Amniotic stem cell (primary cell): ENCODE measurements at regions not wholly inside any gene's neighbourhood (a gene's known extent, or its start where the extent isn't known, plus 50 kb on each side); places are given as distances from the start of the nearest gene placed in this dataset.

Experiments
- DNase-seq: peaks from one replicate; lab custom pipeline; 2025; lab: John Stamatoyannopoulos, UW

DNA sequence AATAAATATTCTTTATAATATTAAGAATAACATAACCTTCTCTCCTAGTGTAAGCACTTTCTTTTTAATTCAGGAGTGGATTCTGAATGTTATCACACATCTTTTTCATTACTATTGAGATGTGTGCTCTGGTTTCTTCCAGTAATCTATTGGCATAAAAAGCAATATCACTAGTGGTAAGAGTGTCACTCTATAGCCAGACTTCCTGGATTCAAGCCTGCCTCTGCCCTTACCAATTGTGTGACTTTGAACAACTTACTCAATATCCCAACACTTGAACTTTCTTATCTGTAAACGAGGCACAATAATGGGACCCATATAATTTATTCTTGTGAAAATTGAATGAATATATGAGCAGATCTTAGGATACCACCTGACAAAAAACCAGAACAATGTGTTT, 71.0 kb downstream of the SEM1 start:
- no peak for DNase-seq

DNA sequence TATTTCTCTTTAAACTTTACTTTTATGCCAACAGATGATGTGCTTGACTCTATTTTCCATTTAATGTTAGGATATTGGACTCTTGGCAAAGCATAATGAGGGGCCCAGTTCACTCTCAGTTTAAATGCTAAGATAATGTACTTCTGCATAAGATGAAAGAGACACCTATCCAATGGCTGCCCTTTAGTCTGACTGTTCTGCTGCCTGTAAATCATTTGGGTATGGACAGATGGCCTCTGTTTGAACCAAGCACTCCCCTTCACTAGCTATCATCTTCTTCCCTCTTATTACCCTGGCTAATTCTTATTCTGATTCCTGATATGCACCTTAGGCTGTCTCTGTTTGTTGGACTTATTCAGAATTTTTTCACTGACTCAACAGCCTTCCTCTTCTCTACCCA, 72.1 kb downstream of the SEM1 start:
- no peak for DNase-seq

DNA sequence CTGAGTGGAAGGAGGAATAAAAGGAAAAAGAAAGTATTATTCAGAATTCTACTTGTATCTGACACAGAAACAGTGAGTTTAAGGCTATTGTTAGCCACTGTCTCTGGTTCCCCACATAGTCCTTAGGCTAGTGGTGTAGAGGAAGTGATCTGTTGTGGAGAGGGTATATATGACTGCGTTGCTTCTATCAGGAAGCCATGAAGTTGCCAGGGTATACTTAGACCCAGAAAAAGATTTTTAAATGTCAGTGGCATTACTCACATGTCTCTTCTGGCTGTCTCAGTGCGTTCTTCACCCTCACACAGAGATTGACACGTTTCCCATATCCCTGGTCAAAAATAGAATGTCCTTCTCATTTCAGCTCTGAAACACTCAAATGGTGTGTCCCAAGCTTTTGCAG, 72.7 kb downstream of the SEM1 start:
- DNase-seq: no peak

DNA sequence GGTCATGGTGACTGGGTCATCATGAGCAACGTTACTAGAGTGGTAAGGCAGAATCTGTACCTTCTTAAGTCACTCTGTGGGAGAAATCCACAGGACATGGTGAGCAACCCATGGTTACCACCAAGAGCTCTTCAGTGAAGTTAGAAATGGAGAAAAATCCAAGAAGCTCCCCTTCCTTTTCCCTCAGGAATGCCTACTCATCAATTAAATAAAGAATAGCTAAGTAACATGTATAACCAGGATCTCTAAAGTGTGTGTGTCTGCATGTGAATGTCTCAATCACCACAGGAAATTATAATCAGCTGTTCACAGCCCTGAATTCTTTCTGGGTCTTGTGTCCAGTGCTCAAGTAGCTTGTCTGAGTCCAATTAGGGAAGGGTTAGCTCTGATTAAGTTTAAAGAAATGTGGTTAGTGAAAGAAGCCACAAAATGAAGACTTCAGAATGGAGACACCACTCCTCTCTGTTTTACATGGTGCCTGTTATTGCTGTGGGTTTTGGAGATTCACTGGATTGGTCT, 73.2 kb downstream of the SEM1 start:
- no peak for DNase-seq

DNA sequence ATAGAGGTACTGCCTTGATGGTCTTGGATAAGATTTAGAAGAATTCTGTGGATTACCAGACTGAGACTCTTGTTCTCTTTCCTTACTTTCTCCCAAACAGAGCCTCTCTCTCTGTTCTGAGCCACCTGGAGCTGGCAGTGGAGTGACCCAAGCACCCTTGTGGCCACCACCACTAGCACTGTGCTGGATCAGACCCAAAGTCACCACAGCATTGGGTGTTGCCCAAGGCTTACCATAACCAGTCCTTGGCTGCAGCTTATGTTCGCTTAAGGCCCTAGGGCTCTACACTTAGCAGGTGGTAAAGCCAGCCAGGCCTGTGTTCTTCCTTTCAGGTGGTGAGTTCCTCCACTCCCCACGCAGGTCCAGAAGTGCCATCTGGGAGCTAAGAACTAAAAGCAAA, 79.8 kb downstream of the SEM1 start:
- no peak for DNase-seq

DNA sequence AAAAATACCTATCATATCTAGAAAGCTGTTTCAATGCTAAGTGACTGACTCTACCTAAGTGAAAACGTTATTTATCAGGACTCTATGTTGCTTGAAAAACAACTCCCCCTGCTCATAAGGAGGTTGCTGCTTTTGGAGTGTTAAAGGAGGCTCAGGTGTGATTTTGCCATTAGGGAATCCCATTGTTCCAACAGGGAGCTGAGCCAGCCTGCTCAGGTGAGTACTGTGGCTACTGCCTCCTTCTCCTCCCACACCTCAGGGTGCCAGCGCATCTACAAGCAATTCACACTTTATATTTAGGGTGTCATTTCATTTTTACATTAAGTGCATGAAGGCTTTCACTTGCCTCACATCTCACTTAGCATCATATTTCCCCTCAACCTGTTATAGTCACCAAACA, 84.7 kb downstream of the SEM1 start:
- DNase-seq: no peak

DNA sequence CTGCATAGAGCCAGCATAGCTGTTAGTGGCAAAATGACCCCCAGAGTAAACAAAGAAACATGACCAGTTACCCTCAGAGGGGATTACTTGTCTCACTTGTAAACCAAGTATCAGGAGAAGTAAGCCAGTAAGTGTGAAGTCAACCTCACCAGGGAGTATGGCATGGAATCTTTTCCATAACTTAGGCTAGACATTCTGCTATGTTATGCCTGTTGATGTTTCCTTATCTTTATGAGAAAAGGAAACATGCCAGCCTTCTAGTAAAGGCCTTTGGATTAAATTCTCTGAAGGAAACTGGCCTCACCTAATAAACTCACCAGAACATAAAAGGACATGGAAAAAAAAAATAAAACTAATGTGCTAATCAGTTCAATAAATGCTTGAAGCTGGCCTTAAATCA, 87.7 kb downstream of the SEM1 start:
- no peak for DNase-seq

DNA sequence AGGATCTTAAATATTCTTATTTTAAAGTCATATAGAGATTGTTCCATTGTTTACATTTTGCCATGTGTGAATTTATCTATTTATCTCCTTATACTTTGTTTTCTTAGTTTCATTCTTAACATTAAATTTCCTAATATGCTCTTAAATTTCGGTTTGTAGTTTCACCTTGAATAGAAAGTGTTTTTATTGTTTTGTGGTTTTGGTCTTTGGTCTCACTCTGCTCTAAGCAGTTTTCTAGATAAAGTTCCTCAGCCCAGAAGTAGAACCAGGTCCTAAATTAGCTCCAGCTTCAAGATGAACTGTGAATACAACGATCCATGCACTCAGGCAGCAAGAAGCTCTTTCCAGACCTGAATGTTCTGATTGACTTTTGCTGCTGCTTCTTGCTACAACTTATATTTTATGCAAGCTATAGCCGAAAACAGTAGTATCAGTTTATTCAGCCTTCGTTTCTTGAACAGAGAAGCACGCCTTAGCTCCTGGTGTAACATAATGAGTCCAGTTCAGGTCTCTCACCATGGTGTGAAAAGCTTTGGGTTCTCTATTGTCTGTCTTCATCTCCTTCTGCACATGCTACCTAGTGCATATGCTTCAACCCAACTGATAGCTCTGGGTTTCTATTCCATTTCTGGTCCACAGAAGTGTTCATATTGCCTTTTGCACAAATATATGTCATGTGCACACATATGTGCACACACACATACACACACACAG, 95.3 kb downstream of the SEM1 start:
- no peak for DNase-seq

DNA sequence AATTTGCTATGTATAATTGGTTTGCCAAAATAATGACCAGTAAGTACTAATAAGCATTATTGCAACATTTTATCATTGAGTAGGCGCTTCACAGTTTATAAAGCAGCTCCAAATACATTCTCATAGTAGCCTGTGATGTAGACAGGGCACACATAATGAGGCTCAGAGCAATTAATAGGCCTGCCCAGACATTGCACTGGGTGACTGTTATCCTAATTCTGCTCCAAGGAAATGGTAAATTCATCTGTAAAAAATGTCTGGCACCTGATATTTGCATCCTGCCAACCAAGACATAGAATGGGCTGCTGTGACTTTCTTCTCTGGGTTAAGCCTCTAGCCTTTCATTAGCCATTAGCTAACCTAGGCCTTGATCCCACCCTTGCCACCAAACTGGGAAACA, 97.6 kb downstream of the SEM1 start:
- DNase-seq: no peak

DNA sequence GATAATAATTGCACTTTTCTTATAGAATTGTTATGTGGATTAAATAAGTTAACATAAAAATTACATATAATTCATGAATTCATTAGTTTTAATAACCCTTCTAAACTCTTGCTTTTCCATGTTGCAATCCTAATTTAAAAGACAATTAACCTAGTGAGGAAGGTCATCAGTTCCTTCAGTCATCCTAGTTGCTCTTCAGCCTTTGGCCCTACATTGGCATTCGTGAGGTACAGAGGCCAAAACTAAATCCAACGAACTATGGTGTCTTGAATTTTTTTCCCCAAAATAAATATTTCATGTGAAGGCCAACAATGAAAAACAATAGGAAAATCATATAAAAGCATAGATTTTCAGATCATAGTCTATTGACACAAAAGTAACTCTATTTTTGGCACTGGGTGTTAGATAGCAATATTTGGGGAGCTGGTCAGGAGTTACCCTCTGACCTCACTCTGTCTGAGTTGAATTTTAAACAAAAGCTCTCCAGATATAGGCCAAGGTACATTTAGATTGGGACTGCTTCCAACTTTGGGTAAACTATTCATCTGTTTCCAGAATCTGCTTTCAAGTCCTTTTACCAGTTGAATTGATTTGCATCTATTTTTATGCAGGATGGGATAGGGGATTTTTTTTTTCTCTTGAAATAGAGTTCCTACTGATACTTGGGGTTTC, 104.5 kb downstream of the SEM1 start:
- DNase-seq: no peak

DNA sequence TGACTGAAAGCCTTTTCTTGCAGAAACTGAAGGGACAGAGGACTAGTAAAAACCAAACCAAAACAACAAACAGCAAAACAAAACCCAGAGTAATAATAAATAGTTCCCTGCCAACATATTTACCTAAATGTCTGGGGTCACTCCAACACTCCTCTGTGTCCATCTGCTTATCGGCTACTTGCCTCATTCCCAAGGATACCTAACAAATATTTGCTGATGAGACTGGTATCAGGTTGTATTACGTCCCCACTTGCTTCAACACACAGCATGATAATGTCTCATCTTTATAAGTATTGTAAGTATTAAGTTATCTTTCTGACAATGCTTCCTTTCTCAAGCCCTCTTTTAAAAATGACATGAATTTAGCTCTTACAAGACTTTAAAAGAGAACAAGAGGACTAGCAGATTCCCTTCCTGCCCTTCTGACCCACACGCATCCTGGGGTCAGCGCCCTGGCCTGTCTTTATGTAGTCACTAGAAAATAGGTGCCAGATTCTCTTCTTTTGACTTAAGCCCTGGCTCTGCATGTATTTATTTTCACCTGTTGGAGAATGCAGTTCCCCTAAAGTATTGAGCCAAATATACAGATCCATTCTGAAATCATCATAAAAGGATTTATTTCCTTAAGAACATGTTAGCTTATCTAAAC, 110.2 kb downstream of the SEM1 start:
- DNase-seq: no peak

DNA sequence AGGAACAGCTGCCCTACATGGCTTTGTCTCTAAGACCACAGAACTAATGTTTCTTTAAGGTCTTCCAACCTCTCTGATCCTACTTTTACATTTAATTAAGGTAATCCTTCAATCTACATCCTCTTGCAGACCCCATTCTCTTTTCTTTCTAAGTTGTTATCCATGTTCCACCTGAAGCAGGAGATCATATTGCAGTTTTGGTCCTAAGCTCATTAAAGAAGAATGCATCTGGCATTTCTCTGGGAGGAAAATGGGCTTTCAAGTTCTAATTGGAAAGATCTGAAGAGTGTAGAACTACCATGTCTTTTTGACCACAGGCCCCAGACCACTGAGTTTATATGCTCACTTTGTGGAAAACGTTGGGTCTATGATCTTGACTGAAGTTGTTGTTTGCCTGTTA, 111.2 kb downstream of the SEM1 start:
- no peak for DNase-seq

DNA sequence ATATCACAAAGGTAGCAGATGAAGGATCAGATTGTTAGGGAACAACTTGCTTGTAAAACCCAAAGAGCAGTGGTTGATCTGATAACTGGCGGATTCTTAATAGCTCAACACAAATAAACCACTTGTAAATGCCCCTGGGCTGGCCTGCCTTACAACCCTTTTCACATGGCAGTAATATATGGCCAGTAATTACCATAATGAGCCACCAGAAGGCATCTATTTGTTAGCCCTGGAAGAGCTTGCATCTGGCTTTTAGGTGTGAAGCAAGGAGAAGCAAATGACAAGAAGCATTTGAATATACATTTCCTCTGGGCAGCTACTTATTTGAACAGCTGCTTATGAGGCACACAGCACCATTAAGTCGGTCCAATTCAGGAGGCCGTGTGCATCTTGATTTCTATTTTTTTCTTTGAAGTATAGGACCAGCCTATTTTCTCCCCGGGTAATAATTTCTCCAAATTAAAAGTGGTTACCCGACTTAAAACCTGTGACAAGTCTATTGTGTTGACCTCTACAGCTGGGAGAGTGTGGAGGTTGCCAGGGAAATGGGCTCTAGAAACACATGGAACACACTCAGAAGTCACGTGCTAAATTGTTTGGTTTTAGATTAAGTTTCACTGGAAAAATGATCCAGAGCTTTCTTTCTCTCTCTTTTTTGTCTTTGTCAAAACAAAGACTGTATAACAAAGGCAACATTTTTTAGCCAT, 113.4 kb downstream of the SEM1 start:
- DNase-seq: no peak

DNA sequence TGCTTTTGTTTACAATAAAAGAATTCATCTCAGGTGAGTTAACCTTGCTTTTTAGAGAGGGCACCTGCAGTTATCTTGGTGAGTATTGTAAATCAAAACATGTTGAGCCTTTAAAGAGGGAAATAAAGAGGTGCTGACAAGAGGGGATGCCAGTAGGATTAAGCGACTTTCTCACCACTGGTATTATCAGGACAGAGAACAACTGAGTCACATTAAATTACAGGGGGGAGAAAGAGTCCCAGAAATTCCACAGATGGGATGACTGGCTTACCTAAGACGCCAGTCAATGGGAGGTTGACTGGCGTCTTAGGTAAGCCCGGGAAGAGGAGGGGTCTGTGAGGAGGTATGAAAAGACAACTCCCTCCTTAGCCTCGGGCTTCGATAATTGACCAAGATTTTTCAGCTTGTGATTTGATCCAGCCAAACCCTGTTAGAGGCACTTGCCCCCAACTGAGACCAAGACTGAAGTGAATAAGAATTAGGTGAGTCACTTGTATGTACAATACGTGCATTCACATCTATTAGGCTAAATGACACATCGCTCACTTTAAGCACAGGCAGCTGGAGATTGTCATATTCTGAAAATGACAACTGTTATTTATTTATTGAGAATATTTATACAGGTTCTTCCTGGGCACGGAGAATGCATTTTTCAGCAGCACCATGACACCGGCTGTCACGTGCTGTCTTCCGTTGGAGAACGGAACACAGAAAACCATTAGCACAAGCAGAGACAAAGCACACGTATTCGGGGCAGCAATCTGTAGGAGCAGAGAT, 117.6 kb downstream of the SEM1 start:
- DNase-seq: no peak

DNA sequence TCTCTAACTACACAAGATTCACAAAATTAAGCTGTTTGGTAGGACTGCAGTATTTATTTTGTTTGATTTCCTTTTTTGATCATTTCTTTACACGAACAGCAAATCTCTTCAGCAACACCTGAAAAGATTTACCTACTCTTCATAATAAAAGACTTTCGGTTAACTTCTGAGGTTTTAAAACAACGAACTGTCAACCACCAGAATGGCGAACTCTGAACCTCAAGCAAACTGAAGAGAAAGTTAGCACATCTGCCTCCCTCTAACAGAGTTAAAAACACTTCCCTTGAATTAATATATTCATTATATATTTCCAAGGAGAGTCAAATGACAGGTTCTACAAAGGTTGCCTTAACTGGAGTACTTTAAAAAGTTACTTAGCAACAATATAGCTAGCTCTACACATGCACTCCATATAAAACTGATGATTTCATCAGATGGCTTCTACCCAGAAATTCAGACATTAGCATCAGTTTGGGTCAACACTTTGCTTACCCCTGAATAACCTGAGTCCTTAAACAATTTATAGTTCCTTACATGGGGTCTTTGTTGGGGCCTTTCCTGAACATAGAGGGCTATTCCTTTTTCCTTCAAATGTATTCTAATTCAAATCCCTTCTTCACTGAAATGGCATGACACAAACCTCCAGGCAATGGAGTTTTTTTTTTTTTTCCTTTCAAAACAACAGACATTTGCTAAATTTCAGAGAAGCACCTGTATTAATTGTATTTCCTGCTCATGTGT, 118.3 kb downstream of the SEM1 start:
- DNase-seq: no peak

DNA sequence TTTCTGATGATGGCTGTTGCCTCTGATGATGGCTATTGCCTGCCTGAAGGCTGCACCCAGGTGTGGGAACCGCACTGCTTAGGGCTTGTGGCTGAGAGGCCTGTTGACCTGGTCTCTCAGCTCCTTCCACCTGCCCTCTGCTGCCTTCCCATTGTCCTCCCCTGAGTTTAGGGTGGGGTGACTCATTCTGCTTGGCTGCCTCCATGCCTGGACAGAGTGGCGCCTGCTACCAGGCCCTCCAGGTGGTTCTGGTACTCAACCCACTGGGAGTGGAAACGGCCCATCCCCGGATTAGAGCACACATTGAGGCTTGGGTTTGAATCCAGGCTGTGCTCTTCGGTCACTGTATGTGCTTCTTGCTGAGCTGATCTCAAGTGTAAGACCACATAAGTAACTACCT, 120.6 kb downstream of the SEM1 start:
- DNase-seq: no peak

DNA sequence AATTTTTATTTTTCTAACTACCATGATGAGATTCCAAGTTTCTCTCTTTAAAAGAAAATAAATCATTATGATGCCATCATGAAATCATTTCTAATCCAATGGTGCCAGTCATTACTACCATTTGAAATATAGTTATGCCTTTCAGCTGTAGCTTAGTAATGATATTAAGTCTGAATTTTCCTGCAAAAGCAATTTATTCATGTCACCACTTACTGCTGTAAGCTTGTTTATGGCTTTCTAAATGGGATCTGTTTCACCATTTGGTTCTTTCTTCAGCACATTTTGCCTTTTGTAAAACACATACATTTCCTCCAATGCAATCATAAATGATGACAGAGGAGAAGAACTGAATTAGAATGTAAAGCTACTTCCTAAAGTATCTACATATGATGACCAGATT, 130.5 kb downstream of the SEM1 start:
- DNase-seq: no peak

DNA sequence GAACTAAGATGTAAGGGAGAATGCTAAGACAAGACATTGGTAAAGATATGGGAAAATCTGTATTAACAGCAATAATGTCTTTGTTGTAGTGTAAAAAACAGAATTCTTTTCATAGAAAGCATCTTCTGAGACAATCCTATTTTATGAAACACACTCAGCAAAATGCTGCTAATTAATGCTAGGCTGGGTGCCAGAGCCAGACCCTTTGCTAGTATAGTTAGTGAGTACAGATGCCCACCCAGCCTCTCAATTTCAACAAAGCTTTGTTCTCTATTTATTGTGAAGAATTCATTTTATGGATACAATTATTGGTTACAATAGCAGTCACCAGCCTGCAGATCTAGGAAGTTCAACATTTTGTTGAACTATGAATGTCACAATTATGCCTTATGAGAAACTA, 131.0 kb downstream of the SEM1 start:
- DNase-seq: no peak

DNA sequence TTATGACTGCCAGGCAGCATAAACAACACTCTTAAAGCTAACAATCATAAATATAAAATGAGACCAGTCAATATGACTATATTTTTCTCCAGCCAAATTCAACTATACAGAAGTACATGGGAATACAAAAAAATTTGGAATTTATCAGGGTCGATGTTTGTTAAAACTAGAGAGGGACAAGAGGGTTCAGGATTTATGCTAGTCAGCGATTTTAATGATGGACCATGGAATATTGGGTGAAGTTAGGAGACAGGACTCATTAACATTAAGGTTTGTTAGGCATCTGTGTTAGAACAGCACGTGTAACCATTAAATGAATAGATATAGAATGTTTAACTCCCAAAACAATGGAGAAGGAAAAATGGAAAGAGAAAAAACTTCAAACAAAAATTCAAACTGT, 146.2 kb downstream of the SEM1 start:
- no peak for DNase-seq

DNA sequence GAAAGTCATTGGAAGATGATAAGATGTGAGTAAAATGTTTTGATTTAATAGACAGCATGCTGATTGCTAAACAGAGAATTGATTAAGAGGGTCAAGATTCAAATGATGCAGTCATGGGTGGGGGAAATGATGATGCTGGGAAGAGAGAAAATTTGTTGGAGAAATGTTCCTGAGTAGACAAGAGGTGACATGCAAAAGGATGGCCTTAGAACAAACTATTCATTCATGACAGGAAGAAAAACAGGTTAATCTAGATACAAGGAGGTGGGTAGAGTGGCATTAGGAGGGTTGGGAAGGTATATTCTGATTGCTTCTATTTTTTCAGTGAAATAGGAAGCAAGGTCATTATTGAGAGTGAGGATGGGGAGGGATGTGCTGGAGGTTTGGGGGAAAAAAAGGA, 146.7 kb downstream of the SEM1 start:
- DNase-seq: no peak

DNA sequence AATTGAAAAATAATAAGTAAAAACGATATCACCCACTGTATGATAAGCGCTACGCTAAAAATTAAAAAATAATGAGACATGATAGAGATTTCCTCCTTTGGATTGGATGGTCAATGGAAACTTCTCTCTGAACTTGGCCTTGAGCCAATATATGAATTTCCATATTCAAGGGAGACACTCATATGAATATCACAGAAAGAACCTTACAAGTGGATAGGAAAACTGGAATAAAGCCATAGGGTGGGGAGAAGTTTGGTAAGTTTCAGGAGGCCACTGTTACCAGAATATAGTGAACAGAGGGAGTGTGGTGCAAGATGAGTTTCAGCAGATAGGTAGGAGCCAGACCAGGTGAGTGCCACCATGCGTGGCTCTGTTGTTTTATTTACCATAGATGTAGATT, 147.2 kb downstream of the SEM1 start:
- no peak for DNase-seq
